ENCODE measurements at regions not wholly inside any gene's neighbourhood (a gene's known extent, or its start where the extent isn't known, plus 50 kb on each side); places are given as distances from the start of the nearest gene placed in this dataset.
A peak's percentile ranks its signal among the peaks of the same experiment; 100 is the strongest.
"Not testable (repeated sequence)": the region's sequence is repeated elsewhere in the genome, so short reads cannot be mapped to it uniquely, and the experiment has no call there.

- TF ChIP-seq, protein P1, sequence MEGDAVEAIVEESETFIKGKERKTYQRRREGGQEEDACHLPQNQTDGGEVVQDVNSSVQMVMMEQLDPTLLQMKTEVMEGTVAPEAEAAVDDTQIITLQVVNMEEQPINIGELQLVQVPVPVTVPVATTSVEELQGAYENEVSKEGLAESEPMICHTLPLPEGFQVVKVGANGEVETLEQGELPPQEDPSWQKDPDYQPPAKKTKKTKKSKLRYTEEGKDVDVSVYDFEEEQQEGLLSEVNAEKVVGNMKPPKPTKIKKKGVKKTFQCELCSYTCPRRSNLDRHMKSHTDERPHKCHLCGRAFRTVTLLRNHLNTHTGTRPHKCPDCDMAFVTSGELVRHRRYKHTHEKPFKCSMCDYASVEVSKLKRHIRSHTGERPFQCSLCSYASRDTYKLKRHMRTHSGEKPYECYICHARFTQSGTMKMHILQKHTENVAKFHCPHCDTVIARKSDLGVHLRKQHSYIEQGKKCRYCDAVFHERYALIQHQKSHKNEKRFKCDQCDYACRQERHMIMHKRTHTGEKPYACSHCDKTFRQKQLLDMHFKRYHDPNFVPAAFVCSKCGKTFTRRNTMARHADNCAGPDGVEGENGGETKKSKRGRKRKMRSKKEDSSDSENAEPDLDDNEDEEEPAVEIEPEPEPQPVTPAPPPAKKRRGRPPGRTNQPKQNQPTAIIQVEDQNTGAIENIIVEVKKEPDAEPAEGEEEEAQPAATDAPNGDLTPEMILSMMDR (conservative IDR thresholded peaks at IDR 0.05; ENCODE audit: low read length), result no peak
- no peak for DNase-seq (ENCODE audit: low read depth)
- H3K4me3 ChIP-seq (ENCODE audit: low read length), result no peak overlapping the region
Observed at GRCh38 chr12:93092649-93092945, 163.5 kb upstream of the EEA1 start.

- no peak overlapping the region for H3K4me3 ChIP-seq (ENCODE audit: low read length)
- TF ChIP-seq, protein P1 (conservative IDR thresholded peaks at IDR 0.05; ENCODE audit: low read length), result no peak
- no peak for DNase-seq (ENCODE audit: low read depth)
Observed at GRCh38 chr12:93093243-93093642, 164.1 kb upstream of the EEA1 start.

- DNase-seq (ENCODE audit: low read depth); H3K4me3 ChIP-seq (ENCODE audit: low read length): not testable (repeated sequence)
Observed at GRCh38 chr12:93094222-93094621, 165.1 kb upstream of the EEA1 start.

DNA sequence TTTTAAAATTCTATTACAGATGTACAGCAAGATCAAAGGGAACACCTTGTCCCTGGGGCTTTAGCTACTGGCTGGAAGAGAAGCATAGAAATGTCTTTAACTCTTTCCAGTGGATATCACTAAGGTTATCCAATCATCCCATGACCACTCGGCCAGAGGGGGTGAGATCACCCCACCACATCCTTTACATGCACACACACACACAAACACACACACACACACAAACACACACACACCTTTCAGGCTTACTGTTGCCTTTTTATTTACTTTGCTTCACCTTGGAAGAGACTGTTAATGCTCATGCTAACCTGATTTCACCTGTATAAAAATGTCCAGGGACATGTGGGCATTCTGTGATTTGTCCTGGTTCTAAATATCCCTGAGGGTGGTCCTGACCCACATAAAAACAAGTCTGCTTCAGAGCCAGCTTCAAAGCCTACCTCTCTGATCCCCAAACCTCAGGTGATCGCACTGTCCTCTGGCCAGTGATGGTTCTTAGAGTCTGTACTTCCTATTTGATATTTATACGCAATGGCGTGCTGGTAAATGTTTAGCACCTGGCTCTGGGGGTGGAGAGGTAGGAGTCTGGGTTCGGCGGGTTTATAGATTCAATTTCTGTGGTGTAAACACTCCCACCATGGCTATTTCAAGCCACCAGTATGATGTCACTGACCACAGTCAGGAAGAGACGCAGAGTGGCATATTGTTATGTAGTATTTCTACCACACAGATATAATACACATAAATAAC, 166.1 kb upstream of the EEA1 start:
- no peak for DNase-seq (ENCODE audit: low read depth)
- TF ChIP-seq, protein P1 (conservative IDR thresholded peaks at IDR 0.05; ENCODE audit: low read length), result no peak
- no peak overlapping the region for H3K4me3 ChIP-seq (ENCODE audit: low read length)

DNA sequence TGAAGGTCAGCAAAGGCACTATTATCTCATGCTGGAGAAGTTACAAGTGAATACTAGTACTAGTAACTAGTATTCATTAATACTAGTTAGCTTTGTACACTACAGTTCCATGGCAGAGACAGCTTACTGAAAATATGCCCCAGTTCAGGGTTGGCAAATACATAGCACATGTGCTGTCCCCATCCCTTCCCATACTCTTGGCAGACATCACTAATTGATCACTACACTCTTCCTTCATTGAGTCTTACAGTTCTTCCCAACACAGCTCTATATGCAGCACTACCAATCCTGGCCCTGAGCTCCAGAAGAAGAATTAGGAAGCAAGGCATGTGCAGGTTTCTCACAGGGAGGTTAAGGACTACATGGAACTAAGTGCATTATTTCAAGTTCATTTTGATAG, 168.3 kb upstream of the EEA1 start:
- TF ChIP-seq, protein P1 (conservative IDR thresholded peaks at IDR 0.05; ENCODE audit: low read length), result no peak

GRCh38 chr12:93098077-93098476, 169.0 kb upstream of the EEA1 start:
- no peak overlapping the region for H3K4me3 ChIP-seq (ENCODE audit: low read length)
- no peak for DNase-seq (ENCODE audit: low read depth)
- TF ChIP-seq, protein P1 (conservative IDR thresholded peaks at IDR 0.05; ENCODE audit: low read length), result peak; percentile 46

More for the DNA sequence above, 168.3 kb upstream of the EEA1 start:
- no peak for DNase-seq (ENCODE audit: low read depth)
- H3K4me3 ChIP-seq (ENCODE audit: low read length), result no peak overlapping the region

GRCh38 chr12:93099792-93100191, 170.7 kb upstream of the EEA1 start:
- no peak for DNase-seq (ENCODE audit: low read depth)
- TF ChIP-seq, protein P1 (conservative IDR thresholded peaks at IDR 0.05; ENCODE audit: low read length), result no peak
- no peak overlapping the region for H3K4me3 ChIP-seq (ENCODE audit: low read length)

All from AG10803 (cell line).